H1 (cell line): ENCODE measurements at regions not wholly inside any gene's neighbourhood (a gene's known extent, or its start where the extent isn't known, plus 50 kb on each side); places are given as distances from the start of the nearest gene placed in this dataset.

ENCODE experiments used
- CTCF ChIA-PET: fragments of 300-600 bp; sonication (Branson Sonifier 250); formaldehyde crosslinking; loops from one replicate; lab custom pipeline; 2021; ENCODE audit not compliant: partially characterized antibody; lab: Charles Lee
- POLR2A ChIA-PET: fragments of 300-600 bp; sonication (Branson Sonifier 250); formaldehyde crosslinking; loops from one replicate; lab custom pipeline; 2021; ENCODE audit warnings: inconsistent platforms; ENCODE audit not compliant: partially characterized antibody; lab: Charles Lee
- DNase-seq, 2 experiments: peaks; one replicate each; pipeline versions ENCODE4 v3.0.0 to v3.0.0-alpha.2; 2010 to 2022; ENCODE audit warnings: low spot score in 2 of 2, low read depth in 1 of 2, mixed read lengths in 1 of 2
- FAIRE-seq: peaks from 2 replicates; lab custom pipeline; 2011; peaks lifted over from hg19 to GRCh38; lab: Jason Lieb, UNC
- H2AFZ ChIP-seq: 2 replicates; pipeline ENCODE4 v1.8.1; 2012; ENCODE audit warnings: low read length, inconsistent platforms
- H2AK5ac ChIP-seq: 2 replicates; pipeline ENCODE4 v1.6.1; 2013; ENCODE audit warnings: low read depth, low read length
- H2BK120ac ChIP-seq: replicated peaks from 2 replicates; pipeline ENCODE3; 2013; ENCODE audit warnings: low read depth, low read length, inconsistent platforms
- H2BK12ac ChIP-seq: 2 replicates; pipeline ENCODE4 v1.6.1; 2013; ENCODE audit warnings: low read depth, low read length
- H2BK15ac ChIP-seq: 2 replicates; pipeline ENCODE4 v1.6.1; 2013; ENCODE audit warnings: low read length
- H2BK20ac ChIP-seq: 2 replicates; pipeline ENCODE4 v1.6.1; 2013; ENCODE audit warnings: low read length
- H2BK5ac ChIP-seq: 2 replicates; pipeline ENCODE4 v1.6.1; 2013; ENCODE audit warnings: low read depth, low read length
- H3K14ac ChIP-seq: 2 replicates; pipeline ENCODE4 v1.6.1; 2013; ENCODE audit warnings: inconsistent platforms; ENCODE audit not compliant: insufficient read length
- H3K18ac ChIP-seq: 2 replicates; pipeline ENCODE4 v1.6.1; 2013; ENCODE audit warnings: low read length; ENCODE audit errors: extremely low read depth
- H3K23ac ChIP-seq: 2 replicates; pipeline ENCODE4 v1.6.1; 2013; ENCODE audit warnings: inconsistent platforms; ENCODE audit not compliant: insufficient read length
- H3K23me2 ChIP-seq: 2 replicates; pipeline ENCODE4 v1.6.1; 2013; ENCODE audit warnings: low read depth, low read length
- H3K27ac ChIP-seq: 2 replicates; pipeline ENCODE4 v1.6.1; 2011; ENCODE audit warnings: low read depth, low read length, inconsistent platforms
- H3K27me3 ChIP-seq, 4 experiments: replicated peaks in 1 of 4; 1 replicate in 1 of 4; 2 replicates in 3 of 4; pipeline versions ENCODE4 v1.6.1 to v1.8.1; 2011 to 2013; ENCODE audit warnings: low read length in 3 of 4, mild to moderate bottlenecking in 3 of 4, inconsistent platforms in 2 of 4, mixed read lengths in 2 of 4, moderate library complexity in 1 of 4; ENCODE audit not compliant: control insufficient read depth in 3 of 4, insufficient read depth in 3 of 4; ENCODE audit errors: extremely low read depth in 1 of 4
- H3K36me3 ChIP-seq, 4 experiments: 2 replicates each; pipeline versions ENCODE4 v1.6.1 to v1.8.1; 2011 to 2013; ENCODE audit warnings: mild to moderate bottlenecking in 4 of 4, low read length in 3 of 4, moderate library complexity in 2 of 4, control low read depth in 1 of 4, inconsistent platforms in 1 of 4; ENCODE audit not compliant: insufficient read depth in 4 of 4, control insufficient read depth in 2 of 4
- H3K4ac ChIP-seq: replicated peaks from 2 replicates; pipeline ENCODE3; 2013; ENCODE audit warnings: low read length, low read depth, mixed read lengths, inconsistent platforms; ENCODE audit not compliant: insufficient read length
- H3K4me1 ChIP-seq, 4 experiments: replicated peaks in 1 of 4; 1 replicate in 1 of 4; 2 replicates in 3 of 4; pipeline versions ENCODE4 v1.6.1 to v1.8.1; 2011 to 2013; ENCODE audit warnings: low read length in 3 of 4, inconsistent platforms in 2 of 4, mixed read lengths in 1 of 4; ENCODE audit not compliant: insufficient read depth in 4 of 4, control insufficient read depth in 3 of 4
- H3K4me2 ChIP-seq, 2 experiments: 2 replicates each; pipeline versions ENCODE4 v1.6.1 to v1.8.1; 2011 to 2013; ENCODE audit warnings: low read depth in 2 of 2, low read length in 2 of 2, control low read depth in 1 of 2, inconsistent platforms in 1 of 2, mild to moderate bottlenecking in 1 of 2; ENCODE audit not compliant: insufficient read depth in 1 of 2
- H3K4me3 ChIP-seq, 4 experiments: fragments of 200-600, 300-600 bp in 1 of 4; sonication (generic), shearing (Covaris generic), sonication (Bioruptor Twin) in 1 of 4; 2 replicates each; pipeline versions ENCODE4 v1.5.1 to v1.8.1; 2011 to 2016; ENCODE audit warnings: low read length in 4 of 4, low read depth in 3 of 4, control low read depth in 2 of 4, inconsistent platforms in 2 of 4, mild to moderate bottlenecking in 2 of 4, mixed read lengths in 1 of 4, moderate library complexity in 1 of 4; ENCODE audit not compliant: insufficient read depth in 2 of 4; ENCODE audit errors: extremely low read depth in 1 of 4
- H3K56ac ChIP-seq: replicated peaks from 2 replicates; pipeline ENCODE3; 2013; ENCODE audit warnings: low read depth, mild to moderate bottlenecking, mixed read lengths, low read length, inconsistent platforms; ENCODE audit not compliant: insufficient read length
- H3K79me1 ChIP-seq: 2 replicates; pipeline ENCODE4 v1.6.1; 2013; ENCODE audit warnings: low read depth, low read length, control low read depth
- H3K79me2 ChIP-seq, 2 experiments: 2 replicates each; pipeline versions ENCODE4 v1.6.1 to v1.8.1; 2012 to 2013; ENCODE audit warnings: low read length in 2 of 2, mild to moderate bottlenecking in 2 of 2, inconsistent platforms in 1 of 2; ENCODE audit not compliant: insufficient read depth in 2 of 2, control insufficient read depth in 1 of 2
- H3K9ac ChIP-seq, 4 experiments: replicated peaks in 1 of 4; 1 replicate in 1 of 4; 2 replicates in 3 of 4; pipeline versions ENCODE4 v1.6.1 to v1.8.1; 2011 to 2013; ENCODE audit warnings: low read depth in 3 of 4, low read length in 3 of 4, control low read depth in 2 of 4, mild to moderate bottlenecking in 2 of 4, moderate library complexity in 2 of 4, inconsistent platforms in 1 of 4; ENCODE audit errors: extremely low read depth in 1 of 4
- H3K9me3 ChIP-seq, 2 experiments: 2 replicates each; pipeline versions ENCODE4 v1.6.1 to v1.8.1; 2012 to 2013; ENCODE audit warnings: mild to moderate bottlenecking in 2 of 2, moderate library complexity in 2 of 2, control low read depth in 1 of 2, inconsistent platforms in 1 of 2, low read depth in 1 of 2, low read length in 1 of 2, mixed read lengths in 1 of 2; ENCODE audit not compliant: insufficient read depth in 2 of 2
- H4K20me1 ChIP-seq, 2 experiments: replicated peaks in 1 of 2; 2 replicates each; pipeline versions ENCODE3 to v1.8.1; 2011 to 2013; ENCODE audit warnings: inconsistent platforms in 2 of 2, low read length in 2 of 2, mild to moderate bottlenecking in 1 of 2; ENCODE audit not compliant: insufficient read depth in 2 of 2, control insufficient read depth in 1 of 2
- H4K5ac ChIP-seq: 2 replicates; pipeline ENCODE4 v1.6.1; 2013; ENCODE audit warnings: low read length, low read depth, mixed read lengths, inconsistent platforms; ENCODE audit not compliant: insufficient read length
- H4K8ac ChIP-seq: 2 replicates; pipeline ENCODE4 v1.8.0; 2013; ENCODE audit warnings: mild to moderate bottlenecking, moderate library complexity, low read length, inconsistent platforms; ENCODE audit not compliant: insufficient read depth; ENCODE audit errors: extremely low read depth
- H4K91ac ChIP-seq: replicated peaks from 2 replicates; pipeline ENCODE3; 2013; ENCODE audit warnings: low read length, mixed read lengths, inconsistent platforms; ENCODE audit not compliant: insufficient read length
- ATF3 ChIP-seq: IDR thresholded peaks from 2 replicates; pipeline ENCODE4 v1.6.1; 2011; ENCODE audit warnings: low read depth, mild to moderate bottlenecking, low read length; ENCODE audit not compliant: insufficient read depth
- BACH1 ChIP-seq: IDR thresholded peaks from 2 replicates; pipeline ENCODE4 v1.6.1; 2012; ENCODE audit warnings: low read length, improper control_type of control experiment
- BCL11A ChIP-seq, 2 experiments: IDR thresholded peaks; one replicate each; pipeline ENCODE4 v1.6.1; 2011; ENCODE audit warnings: low read depth in 2 of 2, low read length in 2 of 2, mild to moderate bottlenecking in 2 of 2
- BRCA1 ChIP-seq: IDR thresholded peaks from 2 replicates; pipeline ENCODE4 v1.6.1; 2012; ENCODE audit warnings: low read depth, low read length, improper control_type of control experiment
- CBX5 ChIP-seq: fragments of 300-800, 300-1000 bp; sonication (generic); IDR thresholded peaks from 2 replicates; pipeline ENCODE4 v1.7.1; 2016; ENCODE audit warnings: antibody characterized with exemption, low read length, low read depth
- CEBPB ChIP-seq: IDR thresholded peaks from 2 replicates; pipeline ENCODE4 v1.6.1; 2012; ENCODE audit warnings: low read depth, low read length
- CHD2 ChIP-seq: IDR thresholded peaks from 2 replicates; pipeline ENCODE4 v1.6.1; 2012; ENCODE audit warnings: low read length, improper control_type of control experiment
- FOSL1 ChIP-seq: IDR thresholded peaks from 2 replicates; pipeline ENCODE4 v1.6.1; 2011; ENCODE audit warnings: mild to moderate bottlenecking, low read depth, low read length, moderate library complexity; ENCODE audit not compliant: insufficient read depth
- KDM4A ChIP-seq: IDR thresholded peaks from one replicate; pipeline ENCODE4 v1.7.1; 2012; ENCODE audit warnings: low read depth, mild to moderate bottlenecking, moderate library complexity, low read length, inconsistent platforms; ENCODE audit not compliant: severe bottlenecking
- KDM5A ChIP-seq: fragments of 200-600 bp; IDR thresholded peaks from 2 replicates; pipeline ENCODE4 v1.7.1; 2012; ENCODE audit warnings: mild to moderate bottlenecking, low read length, inconsistent platforms, mixed read lengths
- POLR2AphosphoS5 ChIP-seq: IDR thresholded peaks from 2 replicates; pipeline ENCODE4 v1.6.1; 2011; ENCODE audit warnings: low read depth, low read length
- RAD21 ChIP-seq, 2 experiments: IDR thresholded peaks in 1 of 2; conservative IDR thresholded peaks in 1 of 2; 2 replicates each; pipeline ENCODE4 v1.6.1; 2011; ENCODE audit warnings: low read depth in 2 of 2, low read length in 2 of 2, improper control_type of control experiment in 1 of 2, inconsistent platforms in 1 of 2, mild to moderate bottlenecking in 1 of 2, moderate library complexity in 1 of 2
- RBBP5 ChIP-seq: IDR thresholded peaks from 2 replicates; pipeline ENCODE4 v1.7.1; 2012; ENCODE audit warnings: low read depth, mild to moderate bottlenecking, inconsistent platforms, low read length, moderate library complexity, borderline replicate concordance
- RXRA ChIP-seq: IDR thresholded peaks from 2 replicates; pipeline ENCODE4 v1.6.1; 2011; ENCODE audit warnings: low read depth, mild to moderate bottlenecking, low read length, moderate library complexity; ENCODE audit not compliant: insufficient read depth
- ZNF274 ChIP-seq: IDR thresholded peaks from 2 replicates; pipeline ENCODE4 v1.7.0; 2012; ENCODE audit warnings: low read length, borderline replicate concordance; ENCODE audit errors: extremely low read depth
- WGBS, 2 experiments: shearing (Covaris generic) in 1 of 2; methylation state at CpG; one replicate each; pipeline versions ENCODE4 v1.1.6 to v1.1.7; 2013 to 2015; ENCODE audit warnings: low lambda C conversion rate in 2 of 2, mixed read lengths in 2 of 2, inconsistent platforms in 1 of 2, low coverage in 1 of 2, missing lambda C conversion rate in 1 of 2; ENCODE audit not compliant: insufficient replicate concordance in 2 of 2, insufficient coverage in 1 of 2, insufficient read length in 1 of 2; ENCODE audit errors: extremely low coverage in 1 of 2, missing lambda C conversion rate in 1 of 2; 5-methylcytosine and 5-hydroxymethylcytosine counted together

GRCh38 chr6:140548366-140548765, 1173.9 kb upstream of the CITED2 start:
- DNase-seq (no peak), FAIRE-seq (no peak)
- Histone ChIP-seq H3K79me2 (no peaks in the 10 kb centered on the region), H3K18ac (no peak overlapping the region), H4K8ac (no peak overlapping the region), H2BK20ac (no peak overlapping the region), H4K5ac (no peak overlapping the region), H3K36me3 (no peaks in the 10 kb centered on the region), H3K9me3 (no peaks in the 10 kb centered on the region), H2AFZ (no peak overlapping the region), H3K9ac (no peak overlapping the region), H3K27me3 (no peaks in the 10 kb centered on the region), H3K4me2 (no peak overlapping the region), H3K4me3 (no peak overlapping the region), H4K20me1 (no peaks in the 10 kb centered on the region), H3K4me1 (no peaks in the 10 kb centered on the region), H2AK5ac (no peak overlapping the region), H4K91ac (no peak overlapping the region), H2BK15ac (no peak overlapping the region), H2BK5ac (no peak overlapping the region), H2BK12ac (no peak overlapping the region), H2BK120ac (no peak overlapping the region), H3K4ac (no peak overlapping the region), H3K23ac (no peak overlapping the region), H3K56ac (no peak overlapping the region), H3K27ac (no peak overlapping the region), H3K23me2 (no peaks in the 10 kb centered on the region), H3K79me1 (no peaks in the 10 kb centered on the region), H3K14ac (no peak overlapping the region)
- ChIA-PET POLR2A (no interaction called here), CTCF (no interaction called here)
- WGBS, 2 experiments: 100% methylated on average over 1 of the region's 1 CpG; no CpG with 5 or more reads in 1 of the 2 experiments
- no peak for TF ChIP-seq BCL11A (IDR thresholded peaks at IDR 0.05; ENCODE audit: low read depth in 2 of 2, low read length in 2 of 2)
- no peak for TF ChIP-seq ZNF274
- no peak for TF ChIP-seq RXRA
- no peak for TF ChIP-seq POLR2AphosphoS5
- no peak for TF ChIP-seq KDM4A
- no peak for TF ChIP-seq BACH1
- no peak for TF ChIP-seq FOSL1
- no peak for TF ChIP-seq RBBP5
- TF ChIP-seq CEBPB: no peak
- TF ChIP-seq RAD21 (IDR thresholded peaks at IDR 0.05 in 1 of 2, conservative IDR thresholded peaks at IDR 0.05 in 1 of 2; ENCODE audit: low read depth in 2 of 2, low read length in 2 of 2): no peak
- no peak for TF ChIP-seq ATF3
- no peak for TF ChIP-seq CHD2
- TF ChIP-seq KDM5A: no peak
- no peak for TF ChIP-seq BRCA1
- TF ChIP-seq CBX5: no peak
